ENCODE measurements at regions not wholly inside any gene's neighbourhood (a gene's known extent, or its start where the extent isn't known, plus 50 kb on each side); places are given as distances from the start of the nearest gene placed in this dataset.

GRCh38 chr9:26662476-26662875, 230.1 kb downstream of the CAAP1 start:
- TF ChIP-seq CTCF (IDR thresholded peaks at IDR 0.05) (no peak), POLR2A (IDR thresholded peaks at IDR 0.05) (no peak)

Measured in testis (tissue), 2 donors.